NCI-H1417 treated with DMSO at 0.1 percent for 48 hours (cell line): ENCODE measurements at regions not wholly inside any gene's neighbourhood (a gene's known extent, or its start where the extent isn't known, plus 50 kb on each side); places are given as distances from the start of the nearest gene placed in this dataset.
"Not testable (repeated sequence)": the region's sequence is repeated elsewhere in the genome, so short reads cannot be mapped to it uniquely, and the experiment has no call there.

Experiments
- DNase-seq: peaks from one replicate; lab custom pipeline; 2025; lab: John Stamatoyannopoulos, UW

DNA sequence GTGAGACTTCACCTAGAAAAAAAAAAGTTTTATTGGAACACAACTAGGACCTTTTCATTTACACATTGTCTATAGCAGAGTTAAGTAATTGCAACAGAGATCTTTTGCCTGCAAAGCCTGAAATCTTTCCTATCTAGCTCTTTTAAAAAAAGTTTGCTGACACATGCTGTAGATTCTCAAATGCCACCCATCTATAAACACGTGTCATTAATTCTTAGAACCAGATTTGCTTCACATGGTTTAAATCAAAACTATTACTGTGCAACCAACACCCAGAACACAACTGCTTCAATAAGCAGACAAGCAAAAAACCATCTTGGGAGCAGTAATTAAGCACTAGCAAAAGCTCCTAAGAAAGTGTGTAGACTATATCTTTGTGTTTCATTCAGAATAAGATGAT, 55.0 kb downstream of the OXSM start:
- no peak for DNase-seq

- no peak for DNase-seq
Measured at GRCh38 chr3:25846282-25846681, 56.4 kb downstream of the OXSM start.

DNA sequence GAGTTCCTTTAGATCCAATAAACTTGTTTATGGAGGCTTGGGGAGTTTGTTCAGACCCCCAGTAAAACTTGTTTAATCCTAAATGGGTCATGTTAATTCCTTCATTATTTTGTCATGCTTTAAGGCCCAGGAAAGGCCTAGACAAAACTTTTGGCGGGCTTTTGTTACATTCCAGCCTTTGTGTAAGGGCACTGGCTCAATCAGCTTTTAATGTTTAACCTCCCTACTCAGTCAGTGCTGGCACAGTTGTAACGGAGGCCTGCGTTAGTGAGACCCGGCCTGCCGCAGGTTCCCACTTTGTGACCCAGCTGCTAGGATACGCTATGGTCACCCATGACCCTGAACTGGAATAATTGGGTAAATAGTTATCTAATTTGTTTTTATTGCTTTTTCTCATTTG, 59.2 kb downstream of the OXSM start:
- no peak for DNase-seq

- no peak for DNase-seq
Measured at GRCh38 chr3:25849641-25850385, 59.9 kb downstream of the OXSM start.

DNA sequence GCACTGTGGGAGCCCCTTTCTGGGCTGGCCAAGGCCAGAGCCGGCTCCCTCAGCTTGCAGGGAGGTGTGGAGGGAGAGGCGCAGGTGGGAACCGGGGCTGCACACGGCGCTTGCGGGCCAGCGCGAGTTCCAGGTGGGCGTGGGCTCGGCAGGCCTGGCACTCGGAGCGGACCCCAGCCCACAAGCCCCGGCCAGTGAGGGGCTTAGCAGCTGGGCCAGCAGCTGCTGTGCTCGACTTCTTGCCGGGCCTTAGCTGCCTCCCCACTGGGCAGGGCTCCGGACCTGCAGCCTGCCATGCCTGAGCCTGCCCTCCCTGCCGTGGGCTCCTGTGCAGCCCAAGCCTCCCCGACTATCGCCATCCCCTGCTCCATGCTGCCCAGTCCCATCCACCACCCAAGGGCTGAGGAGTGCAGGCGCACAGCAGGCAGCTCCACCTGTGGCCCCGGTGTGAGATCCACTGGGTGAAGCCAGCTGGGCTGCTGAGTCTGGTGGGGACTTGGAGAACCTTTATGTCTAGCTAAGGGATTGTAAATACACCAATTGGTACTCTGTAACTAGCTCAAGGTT, 61.9 kb downstream of the OXSM start:
- DNase-seq: not testable (repeated sequence)

GRCh38 chr3:25854214-25854613, 64.3 kb downstream of the OXSM start:
- no peak for DNase-seq

GRCh38 chr3:25854635-25855034, 64.7 kb downstream of the OXSM start:
- no peak for DNase-seq

- no peak for DNase-seq
Measured at GRCh38 chr3:25855266-25855784, 65.4 kb downstream of the OXSM start.

- DNase-seq: no peak
Measured at GRCh38 chr3:25856902-25857518, 67.1 kb downstream of the OXSM start.

DNA sequence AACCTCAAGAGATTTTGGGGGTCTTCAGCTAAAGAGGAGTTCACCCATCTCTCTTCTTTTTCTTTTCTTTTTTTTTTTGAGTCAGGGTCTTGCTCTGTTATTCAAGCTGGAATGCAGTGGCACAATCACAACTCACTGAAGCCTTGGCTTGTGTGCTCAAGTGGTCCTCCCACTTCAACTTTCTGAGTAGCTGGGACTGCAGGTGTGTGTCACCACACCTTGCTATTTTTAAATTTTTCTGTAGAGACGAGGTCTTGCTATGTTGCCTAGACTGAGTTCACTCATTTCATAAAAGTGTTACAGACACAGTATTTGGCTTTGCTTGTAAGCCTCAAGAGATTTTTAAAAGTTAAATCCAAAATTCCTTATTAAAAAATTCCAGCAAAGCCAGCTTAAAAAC, 71.7 kb downstream of the OXSM start:
- DNase-seq: no peak

DNA sequence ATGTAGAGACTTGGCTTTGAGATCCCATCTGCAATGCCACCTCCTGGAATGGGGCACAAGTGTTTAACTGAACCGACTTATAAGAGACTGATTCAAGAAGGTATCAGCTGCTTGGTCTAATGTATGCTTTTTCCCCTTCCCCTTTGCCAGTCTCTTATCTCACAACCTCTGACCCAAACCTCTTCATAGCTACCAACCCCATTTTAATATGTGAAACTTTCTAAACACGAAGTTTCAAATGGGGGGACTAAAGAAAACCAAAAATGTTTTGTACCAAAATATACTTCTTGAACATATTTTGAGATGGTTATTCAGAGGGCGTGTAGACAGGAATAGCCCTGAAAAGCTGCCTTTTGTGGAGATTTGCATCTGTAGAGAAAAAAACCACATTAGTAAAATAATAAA, 73.1 kb downstream of the OXSM start:
- DNase-seq: no peak

GRCh38 chr3:25863416-25863959, 73.6 kb downstream of the OXSM start:
- DNase-seq: no peak

- no peak for DNase-seq
Measured at GRCh38 chr3:25870452-25870851, 80.6 kb downstream of the OXSM start.

GRCh38 chr3:25872200-25872877, 82.4 kb downstream of the OXSM start:
- no peak for DNase-seq

GRCh38 chr3:25883492-25883891, 93.6 kb downstream of the OXSM start:
- DNase-seq: no peak

DNA sequence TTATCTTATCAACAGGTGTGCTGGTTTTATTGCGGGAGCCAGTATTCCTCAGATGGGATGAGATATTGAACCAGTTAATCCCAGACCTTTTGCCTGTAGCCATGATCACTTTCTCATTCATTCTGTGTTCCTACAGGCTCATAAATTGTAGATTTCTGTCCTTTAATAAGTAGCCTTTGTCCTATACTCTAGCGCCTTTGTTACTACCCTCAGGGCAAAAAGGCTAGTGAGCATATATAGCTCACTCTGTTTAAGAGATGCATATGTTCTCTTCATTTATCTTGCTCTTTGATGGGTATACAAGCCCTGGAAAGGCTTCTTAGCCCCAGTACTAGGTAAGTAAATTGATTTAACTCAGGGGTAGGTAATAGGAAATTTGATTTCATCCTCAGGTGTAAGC, 95.1 kb downstream of the OXSM start:
- no peak for DNase-seq

- no peak for DNase-seq
Measured at GRCh38 chr3:25885544-25885943, 95.7 kb downstream of the OXSM start.

- DNase-seq: no peak
Measured at GRCh38 chr3:25887907-25888306, 98.0 kb downstream of the OXSM start.

DNA sequence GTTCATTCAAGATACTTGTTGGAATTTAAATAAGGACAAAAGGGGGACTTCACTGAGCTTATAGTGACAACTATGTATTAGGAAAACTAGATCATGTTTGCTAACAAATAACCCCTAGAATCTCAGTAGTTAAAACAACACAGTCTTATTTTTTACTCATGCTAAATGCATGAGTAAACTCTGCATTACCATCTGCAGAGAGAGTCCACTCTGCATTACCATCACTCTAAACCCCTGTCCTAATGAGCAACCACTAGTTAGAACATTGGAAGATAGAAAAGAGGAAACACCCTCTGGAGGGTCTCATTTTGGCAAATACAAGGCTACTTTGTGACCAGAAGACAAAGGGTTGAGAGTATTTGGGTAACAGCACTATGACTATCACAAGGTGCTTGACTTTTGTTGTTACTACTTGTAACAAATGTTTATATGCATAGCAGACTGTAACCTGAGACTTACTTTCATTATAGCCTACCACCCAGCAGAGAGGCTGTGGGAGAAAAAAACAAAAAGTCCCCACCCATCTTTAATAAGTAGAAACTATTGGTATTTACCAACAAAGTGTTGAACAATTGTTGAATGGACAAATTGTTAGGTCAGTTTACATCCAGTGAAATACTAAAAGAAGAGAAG, 99.1 kb downstream of the OXSM start:
- no peak for DNase-seq

GRCh38 chr3:25889525-25889917, 99.6 kb downstream of the OXSM start:
- DNase-seq: no peak

DNA sequence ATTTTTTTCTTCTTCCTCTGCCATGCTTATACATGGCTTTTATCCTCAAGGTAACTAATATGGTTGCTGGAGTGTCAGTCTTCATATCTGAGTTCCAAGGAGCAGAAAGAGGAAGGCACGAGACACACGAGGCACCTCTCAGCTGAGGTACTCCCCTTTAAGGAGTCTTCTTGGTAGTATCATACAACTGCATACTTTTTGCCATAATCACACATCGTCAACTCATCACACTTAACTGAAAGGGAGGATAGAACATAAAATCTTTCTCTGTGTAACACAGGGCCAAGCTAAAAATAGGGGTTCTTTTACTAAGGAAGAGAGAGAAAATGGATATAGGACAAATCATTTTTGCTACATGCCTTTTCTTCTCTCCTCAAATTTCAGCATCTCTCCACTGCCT, 104.2 kb downstream of the OXSM start:
- DNase-seq: no peak

DNA sequence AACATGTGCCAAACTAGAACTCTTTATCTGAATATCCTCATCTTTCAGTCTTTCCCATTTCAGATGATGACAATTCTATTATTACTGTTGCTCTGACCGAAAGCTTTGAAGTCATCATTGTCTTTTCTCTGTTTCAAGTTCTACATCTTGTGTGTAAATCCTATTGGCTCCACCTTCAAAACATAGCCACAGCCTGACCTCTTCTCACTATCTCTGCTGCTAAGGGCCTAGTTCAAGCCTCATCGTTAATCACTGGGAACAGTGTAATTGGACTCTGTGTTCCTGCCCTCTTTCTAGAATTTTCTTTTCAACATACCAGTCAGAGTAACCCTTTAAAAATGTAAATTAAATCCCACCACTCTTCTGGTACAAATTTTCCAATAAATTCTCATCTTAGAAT, 105.1 kb downstream of the OXSM start:
- no peak for DNase-seq
